ENCODE measurements at regions not wholly inside any gene's neighbourhood (a gene's known extent, or its start where the extent isn't known, plus 50 kb on each side); places are given as distances from the start of the nearest gene placed in this dataset.
"Not testable (repeated sequence)": the region's sequence is repeated elsewhere in the genome, so short reads cannot be mapped to it uniquely, and the experiment has no call there.

DNA sequence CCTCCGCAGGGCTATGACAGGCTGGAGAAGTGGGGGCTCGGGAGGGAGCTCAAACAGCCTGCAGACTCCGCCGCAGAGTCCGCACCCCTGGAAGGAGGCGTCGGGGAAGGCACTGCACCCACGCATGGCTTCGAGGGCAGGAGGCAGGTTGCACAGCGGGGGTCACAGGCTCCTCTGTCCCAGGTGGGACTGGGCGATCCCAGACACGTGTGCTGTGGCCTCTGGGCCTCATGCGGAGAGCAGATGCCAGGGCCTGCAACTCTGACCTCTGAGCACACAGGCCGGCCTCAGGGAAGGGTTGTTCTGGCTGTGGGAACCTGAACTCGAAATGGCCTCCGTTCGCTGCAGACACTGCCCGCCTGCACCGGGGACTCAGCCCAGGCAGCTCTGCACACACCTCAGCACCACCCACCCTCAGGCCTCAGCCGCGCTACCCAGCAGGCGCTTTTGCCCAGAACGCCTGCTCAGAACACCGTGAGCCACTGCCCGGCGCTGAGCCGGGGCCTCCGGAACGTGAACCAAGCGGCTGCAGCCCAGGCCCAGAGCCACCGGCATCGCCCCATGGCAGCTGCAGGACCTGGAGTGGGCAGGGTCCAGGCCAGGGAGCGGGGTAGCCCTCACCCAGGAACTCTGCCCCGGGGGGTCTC is 71.8 kb upstream of the ADGRA1 start:
- no peak overlapping the region for H3K4me3 ChIP-seq (ENCODE audit: low read length)
- no peak for TF ChIP-seq CTCF (conservative IDR thresholded peaks at IDR 0.05; ENCODE audit: low read length)
- DNase-seq (ENCODE audit: low read depth): no peak

- no peak for DNase-seq (ENCODE audit: low read depth)
- TF ChIP-seq CTCF (conservative IDR thresholded peaks at IDR 0.05; ENCODE audit: low read length): no peak
- no peak overlapping the region for H3K4me3 ChIP-seq (ENCODE audit: low read length)
Measured at GRCh38 chr10:133015321-133015720, 72.4 kb upstream of the ADGRA1 start.

DNA sequence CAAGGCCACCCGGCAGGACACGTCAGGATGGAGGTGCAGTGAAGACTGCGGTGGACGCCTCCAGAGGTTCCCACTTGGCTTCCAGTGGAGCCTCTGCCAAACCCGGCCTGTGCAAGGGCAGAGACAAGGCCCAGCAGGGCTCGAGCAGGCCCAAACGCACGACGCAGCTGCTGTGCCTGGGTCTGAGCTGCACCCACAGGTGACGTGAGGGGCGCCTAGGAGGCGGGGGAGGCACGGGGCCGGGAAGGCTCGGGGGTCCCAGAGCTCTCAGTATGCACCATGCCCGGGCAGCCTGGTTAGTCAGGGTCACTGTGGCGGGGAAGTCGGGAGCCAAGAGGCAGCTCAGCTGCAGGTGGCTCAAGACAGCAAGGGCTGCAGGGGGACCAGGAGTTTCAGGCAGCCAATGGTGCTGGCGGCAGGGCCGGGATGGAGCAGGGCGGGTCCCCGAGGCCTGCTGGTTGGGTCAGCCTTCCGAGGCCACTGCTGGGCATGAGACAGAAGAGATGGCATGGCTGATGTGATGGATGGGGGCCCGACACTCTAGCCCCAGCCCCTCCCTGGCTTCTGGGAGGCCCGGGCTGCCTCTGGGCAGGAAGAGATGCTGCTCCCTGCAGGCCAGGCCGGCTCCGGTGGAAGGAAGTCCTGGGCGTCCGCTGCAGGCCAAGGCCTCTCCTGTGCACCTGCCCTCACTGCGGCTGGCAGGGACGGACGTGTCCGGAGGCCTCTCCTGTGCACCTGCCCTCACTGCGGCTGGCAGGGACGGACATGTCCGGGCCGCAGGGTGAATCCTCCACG is 72.2 kb upstream of the CFAP46 start:
- no peak overlapping the region for H3K4me3 ChIP-seq (ENCODE audit: low read length)
- no peak for TF ChIP-seq CTCF (conservative IDR thresholded peaks at IDR 0.05; ENCODE audit: low read length)
- DNase-seq (ENCODE audit: low read depth): no peak

DNA sequence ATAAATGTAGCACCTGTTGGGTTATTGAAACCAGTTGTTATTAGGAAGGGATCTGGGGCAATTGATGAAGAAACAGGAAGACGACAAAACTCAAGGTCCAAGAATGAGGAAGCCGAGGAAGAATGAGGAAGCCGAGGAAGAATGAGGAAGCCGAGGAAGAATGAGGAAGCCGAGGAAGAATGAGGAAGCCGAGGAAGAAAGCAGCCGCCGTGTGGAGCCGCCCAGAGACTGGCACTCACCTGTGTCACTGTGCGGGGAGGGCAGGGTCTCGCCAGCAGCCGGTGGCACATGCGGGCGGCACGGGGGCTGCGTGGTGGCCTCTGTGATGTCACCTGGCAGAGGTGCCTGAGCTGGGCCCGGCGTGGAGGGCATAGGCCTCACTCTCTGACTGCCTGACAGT is 71.1 kb upstream of the CFAP46 start:
- H3K4me3 ChIP-seq (ENCODE audit: low read length): no peak overlapping the region
- DNase-seq (ENCODE audit: low read depth): no peak
- TF ChIP-seq CTCF (conservative IDR thresholded peaks at IDR 0.05; ENCODE audit: low read length): no peak

DNA sequence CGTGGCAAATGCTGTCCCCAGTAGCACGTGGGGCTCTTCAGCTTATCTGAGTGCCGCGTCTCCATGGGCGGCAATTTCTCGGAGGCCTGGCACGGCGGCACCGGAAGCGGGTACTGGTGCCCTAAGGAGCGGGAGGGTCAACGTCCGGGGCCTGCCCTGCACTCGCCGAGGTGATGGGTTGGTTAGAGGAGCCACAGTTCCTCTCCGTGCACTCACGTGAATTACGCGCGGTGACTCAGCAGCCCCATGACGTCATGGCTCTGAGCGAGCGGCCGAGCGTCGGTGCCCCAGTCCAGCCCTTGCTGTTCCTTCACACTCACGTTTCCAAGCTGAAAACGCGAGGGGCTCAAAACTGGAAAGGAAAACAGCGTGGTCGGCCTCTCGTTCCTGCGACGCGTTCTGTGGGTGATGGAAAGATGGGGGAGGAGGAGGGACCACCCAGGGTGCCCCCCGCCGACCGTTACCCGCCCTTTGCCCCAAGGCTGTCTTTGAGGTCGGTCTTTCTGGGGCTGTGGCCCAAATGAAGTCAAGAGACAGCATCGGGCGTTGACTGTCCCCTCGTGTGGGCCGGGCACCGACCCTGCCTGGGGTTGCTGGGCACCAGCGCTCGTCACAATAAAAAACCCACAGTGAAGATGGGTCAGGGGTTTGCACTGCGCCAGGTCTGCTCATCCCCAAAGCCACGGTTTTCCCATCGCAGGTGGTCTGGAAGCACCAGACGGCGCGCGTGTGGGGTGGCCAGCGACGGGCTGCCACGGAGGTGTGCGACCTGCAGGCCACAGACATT is 70.4 kb upstream of the CFAP46 start:
- DNase-seq (ENCODE audit: low read depth): no peak
- H3K4me3 ChIP-seq (ENCODE audit: low read length): no peak overlapping the region
- TF ChIP-seq CTCF (conservative IDR thresholded peaks at IDR 0.05; ENCODE audit: low read length): no peak

DNA sequence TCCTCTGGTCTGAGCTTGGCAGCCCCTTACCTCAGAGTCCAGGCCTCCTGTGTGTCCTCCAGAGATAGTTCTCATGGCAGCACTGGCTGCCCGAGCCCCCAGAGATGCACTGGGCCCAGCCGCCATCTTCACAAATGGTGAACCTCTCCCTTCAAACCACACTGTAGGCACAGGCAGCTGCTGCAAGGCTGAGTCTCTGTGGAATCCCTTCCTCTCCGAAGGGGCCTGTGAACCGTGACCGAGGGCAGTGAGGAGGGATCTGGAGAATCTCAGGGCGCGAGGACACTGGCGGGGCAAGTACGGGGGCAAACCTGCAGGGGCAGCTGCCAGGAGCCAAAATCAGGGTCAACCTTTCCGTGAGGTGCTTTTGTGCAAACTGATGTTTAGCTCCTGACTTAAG is 69.5 kb upstream of the CFAP46 start:
- no peak overlapping the region for H3K4me3 ChIP-seq (ENCODE audit: low read length)
- no peak for TF ChIP-seq CTCF (conservative IDR thresholded peaks at IDR 0.05; ENCODE audit: low read length)
- DNase-seq (ENCODE audit: low read depth): no peak

DNA sequence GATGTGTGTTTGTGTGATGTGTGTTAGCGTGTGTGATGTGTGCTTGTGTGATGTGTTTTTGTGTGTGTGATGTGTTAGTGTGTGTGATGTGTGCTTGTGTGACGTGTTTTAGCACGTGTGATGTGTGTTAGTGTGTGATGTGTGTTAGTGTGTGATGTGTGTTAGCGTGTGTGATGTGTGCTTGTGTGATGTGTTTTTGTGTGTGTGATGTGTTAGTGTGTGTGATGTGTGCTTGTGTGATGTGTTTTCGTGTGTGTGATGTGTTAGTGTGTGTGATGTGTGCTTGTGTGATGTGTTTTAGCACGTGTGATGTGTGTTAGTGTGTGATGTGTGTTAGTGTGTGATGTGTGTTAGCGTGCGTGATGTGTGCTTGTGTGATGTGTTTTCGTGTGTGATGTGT is 69.0 kb upstream of the CFAP46 start:
- H3K4me3 ChIP-seq (ENCODE audit: low read length); DNase-seq (ENCODE audit: low read depth): not testable (repeated sequence)

GRCh38 chr10:133010843-133011179 is 68.4 kb upstream of the CFAP46 start:
- H3K4me3 ChIP-seq (ENCODE audit: low read length): not testable (repeated sequence)

More at GRCh38 chr10:133010843-133011179, 68.4 kb upstream of the CFAP46 start:
- not testable (repeated sequence) for DNase-seq (ENCODE audit: low read depth)

Data from AG10803 (cell line).